HEK293 (cell line): ENCODE measurements at regions not wholly inside any gene's neighbourhood (a gene's known extent, or its start where the extent isn't known, plus 50 kb on each side); places are given as distances from the start of the nearest gene placed in this dataset.

ENCODE experiments used
- CTCF ChIA-PET: fragments of 350-600 bp; formaldehyde crosslinking; extraction: SDS; loops from one replicate; lab custom pipeline; 2021; ENCODE audit warnings: antibody characterized with exemption; lab: Yijun Ruan, JAX
- POLR2A ChIA-PET: fragments of 300-600 bp; formaldehyde crosslinking; extraction: SDS; loops from one replicate; lab custom pipeline; 2020; ENCODE audit warnings: antibody characterized with exemption, inconsistent platforms; lab: Yijun Ruan, JAX
- H3K27ac ChIP-seq: fragments of 200-500 bp; sonication (Bioruptor generic); 2 replicates; pipeline ENCODE4 v1.5.1; 2014; ENCODE audit warnings: low read depth, low read length, control low read depth, inconsistent platforms; ENCODE audit errors: extremely low read depth
- H3K36me3 ChIP-seq, 2 experiments: fragments of 200-500 bp in 1 of 2; sonication (Bioruptor generic) in 1 of 2; 1 replicate in 1 of 2; 2 replicates in 1 of 2; pipeline ENCODE4 v1.5.1; 2014 to 2017; ENCODE audit warnings: inconsistent platforms in 2 of 2, low read length in 2 of 2; ENCODE audit not compliant: control insufficient read depth in 2 of 2, insufficient read depth in 1 of 2
- H3K4me1 ChIP-seq: fragments of 200-500 bp; sonication (Bioruptor generic); 2 replicates; pipeline ENCODE4 v1.5.1; 2014; ENCODE audit warnings: mild to moderate bottlenecking, low read length, inconsistent platforms; ENCODE audit not compliant: control insufficient read depth, insufficient read depth
- H3K4me3 ChIP-seq: 2 replicates; pipeline ENCODE4 v1.5.1; 2011; ENCODE audit warnings: low read depth, mild to moderate bottlenecking, control low read depth, low read length, moderate library complexity
- H3K9me3 ChIP-seq: fragments of 200-500 bp; sonication (Bioruptor generic); 2 replicates; pipeline ENCODE4 v1.5.1; 2014; ENCODE audit warnings: low read depth, low read length, inconsistent platforms; ENCODE audit not compliant: control insufficient read depth, insufficient read depth
- GLIS2 ChIP-seq: fragments of 450-650 bp; formaldehyde crosslinking; IDR thresholded peaks from 2 replicates; pipeline ENCODE4 v1.5.1; 2016; ENCODE audit warnings: missing biosample characterization, missing genetic modification characterization
- MEIS1 ChIP-seq: sonication (generic); formaldehyde crosslinking; IDR thresholded peaks from 2 replicates; pipeline ENCODE4 v1.8.1; 2022; ENCODE audit warnings: missing genetic modification reagents, mild to moderate bottlenecking, borderline replicate concordance
- PRDM1 ChIP-seq: fragments of 450-650 bp; formaldehyde crosslinking; IDR thresholded peaks from 2 replicates; pipeline ENCODE4; 2016; ENCODE audit warnings: missing biosample characterization, missing genetic modification characterization
- RBAK ChIP-seq: fragments of 450-650 bp; formaldehyde crosslinking; IDR thresholded peaks from 2 replicates; pipeline ENCODE4 v1.5.1; 2016; ENCODE audit warnings: missing biosample characterization, missing genetic modification characterization
- SETDB1 ChIP-seq: IDR thresholded peaks from one replicate; pipeline ENCODE4 v1.6.1; 2017; ENCODE audit warnings: mild to moderate bottlenecking, low read length, moderate library complexity, mixed read lengths; ENCODE audit not compliant: insufficient read length
- ZBTB49 ChIP-seq: fragments of 450-650 bp; formaldehyde crosslinking; IDR thresholded peaks from 2 replicates; pipeline ENCODE4 v1.5.1; 2016; ENCODE audit warnings: missing biosample characterization, missing genetic modification characterization, low read depth
- ZEB2 ChIP-seq: fragments of 450-650 bp; formaldehyde crosslinking; IDR thresholded peaks from 2 replicates; pipeline ENCODE4 v1.5.1; 2016; ENCODE audit warnings: missing biosample characterization, missing genetic modification characterization
- ZNF138 ChIP-seq: fragments of 450-650 bp; formaldehyde crosslinking; IDR thresholded peaks from 2 replicates; pipeline ENCODE4 v1.5.1; 2016; ENCODE audit warnings: missing biosample characterization, missing genetic modification characterization, borderline replicate concordance
- ZNF274 ChIP-seq, 2 experiments: fragments of 200-500 bp in 1 of 2; fragments of 450-650 bp in 1 of 2; sonication (Bioruptor generic) in 1 of 2; formaldehyde crosslinking in 1 of 2; IDR thresholded peaks; 2 replicates each; pipeline versions ENCODE4 v1.5.1 to v1.6.1; 2014 to 2016; ENCODE audit warnings: borderline replicate concordance in 1 of 2, inconsistent platforms in 1 of 2, low read length in 1 of 2, missing biosample characterization in 1 of 2, missing genetic modification characterization in 1 of 2
- ZNF292 ChIP-seq: fragments of 450-650 bp; formaldehyde crosslinking; IDR thresholded peaks from 2 replicates; pipeline ENCODE4 v1.5.1; 2016; ENCODE audit warnings: low read depth, missing biosample characterization, missing genetic modification characterization, borderline replicate concordance
- ZNF341 ChIP-seq: fragments of 450-650 bp; formaldehyde crosslinking; IDR thresholded peaks from 2 replicates; pipeline ENCODE4; 2016; ENCODE audit warnings: low read depth, missing biosample characterization, missing genetic modification characterization
- ZNF350 ChIP-seq: fragments of 450-650 bp; formaldehyde crosslinking; IDR thresholded peaks from 2 replicates; pipeline ENCODE4 v1.5.0; 2017; ENCODE audit warnings: missing biosample characterization, mild to moderate bottlenecking, missing genetic modification characterization
- ZNF354C ChIP-seq: fragments of 450-650 bp; formaldehyde crosslinking; IDR thresholded peaks from 2 replicates; pipeline ENCODE4 v1.5.1; 2016; ENCODE audit warnings: missing biosample characterization, missing genetic modification characterization, low read depth, borderline replicate concordance
- ZNF366 ChIP-seq: fragments of 450-650 bp; formaldehyde crosslinking; conservative IDR thresholded peaks from 2 replicates; pipeline ENCODE4 v1.5.1; 2016; ENCODE audit warnings: missing biosample characterization, missing genetic modification characterization
- ZNF501 ChIP-seq: fragments of 450-650 bp; formaldehyde crosslinking; IDR thresholded peaks from 2 replicates; pipeline ENCODE4 v1.5.1; 2016; ENCODE audit warnings: missing biosample characterization, missing genetic modification characterization
- ZNF510 ChIP-seq: fragments of 450-650 bp; formaldehyde crosslinking; IDR thresholded peaks from 2 replicates; pipeline ENCODE4 v1.5.1; 2018; ENCODE audit warnings: mild to moderate bottlenecking, missing genetic modification characterization, missing biosample characterization; ENCODE audit not compliant: insufficient replicate concordance
- ZNF513 ChIP-seq: fragments of 450-650 bp; IDR thresholded peaks from 2 replicates; pipeline ENCODE4 v1.5.1; 2018; ENCODE audit warnings: missing biosample characterization, missing genetic modification characterization
- ZNF544 ChIP-seq: fragments of 450-650 bp; formaldehyde crosslinking; IDR thresholded peaks from 2 replicates; pipeline ENCODE4 v1.5.0; 2017; ENCODE audit warnings: missing biosample characterization, missing genetic modification characterization
- ZNF585B ChIP-seq: fragments of 450-650 bp; formaldehyde crosslinking; IDR thresholded peaks from 2 replicates; pipeline ENCODE4 v1.5.1; 2016; ENCODE audit warnings: missing biosample characterization, missing genetic modification characterization
- ZNF596 ChIP-seq: fragments of 450-650 bp; IDR thresholded peaks from 2 replicates; pipeline ENCODE4 v1.5.0; 2018; ENCODE audit warnings: missing biosample characterization, mild to moderate bottlenecking, missing genetic modification characterization, moderate library complexity
- ZNF610 ChIP-seq: fragments of 450-650 bp; formaldehyde crosslinking; IDR thresholded peaks from 2 replicates; pipeline ENCODE4 v1.5.1; 2016; ENCODE audit warnings: missing biosample characterization, missing genetic modification characterization, borderline replicate concordance
- ZNF621 ChIP-seq: fragments of 450-650 bp; formaldehyde crosslinking; IDR thresholded peaks from 2 replicates; pipeline ENCODE4 v1.5.1; 2017; ENCODE audit warnings: missing biosample characterization, missing genetic modification characterization
- ZNF629 ChIP-seq: fragments of 450-650 bp; formaldehyde crosslinking; IDR thresholded peaks from 2 replicates; pipeline ENCODE4 v1.5.1; 2017; ENCODE audit warnings: missing biosample characterization, missing genetic modification characterization
- ZNF639 ChIP-seq: fragments of 450-650 bp; formaldehyde crosslinking; IDR thresholded peaks from 2 replicates; pipeline ENCODE4 v1.5.1; 2016; ENCODE audit warnings: missing biosample characterization, missing genetic modification characterization
- ZNF670 ChIP-seq: fragments of 450-650 bp; formaldehyde crosslinking; IDR thresholded peaks from 2 replicates; pipeline ENCODE4 v1.5.1; 2016; ENCODE audit warnings: missing biosample characterization, missing genetic modification characterization, low read depth
- ZSCAN4 ChIP-seq: fragments of 450-650 bp; formaldehyde crosslinking; IDR thresholded peaks from 2 replicates; pipeline ENCODE4 v1.5.1; 2017; ENCODE audit warnings: missing biosample characterization, missing genetic modification characterization

GRCh38 chr3:144242747-144243146 is 271.1 kb downstream of the DIPK2A start:
- H3K4me1 ChIP-seq = no peaks in the 10 kb centered on the region
- no peak overlapping the region for H3K27ac ChIP-seq
- ChIA-PET POLR2A (no interaction called here), CTCF (no interaction called here)
- H3K36me3 ChIP-seq = no peaks in the 10 kb centered on the region
- no peaks in the 10 kb centered on the region for H3K9me3 ChIP-seq
- no peak overlapping the region for H3K4me3 ChIP-seq
- TF ChIP-seq ZNF585B (no peak), ZNF639 (tag by site-specific recombination) (no peak), ZNF274 (IDR thresholded peaks at IDR 0.05; ENCODE audit: low read length) (no peak), ZNF274 (tag by site-specific recombination; IDR thresholded peaks at IDR 0.05; ENCODE audit: borderline replicate concordance) (no peak), ZNF510 (tag by site-specific recombination) (no peak), ZNF629 (tag by site-specific recombination) (no peak), ZNF138 (no peak), ZNF596 (no peak), ZNF670 (no peak), ZNF350 (tag by site-specific recombination) (no peak), ZNF621 (tag by site-specific recombination) (no peak), GLIS2 (tag by site-specific recombination) (no peak), MEIS1 (CRISPR knock-in tag) (no peak), RBAK (tag by site-specific recombination) (no peak), ZBTB49 (tag by site-specific recombination) (no peak), ZNF354C (no peak), ZNF341 (no peak), ZNF366 (tag by site-specific recombination) (no peak), ZNF292 (no peak), ZNF513 (tag by site-specific recombination) (no peak), ZEB2 (no peak)

GRCh38 chr3:144244662-144245061 is 273.0 kb downstream of the DIPK2A start:
- no peak for TF ChIP-seq PRDM1 (tag by site-specific recombination)
- no peak for TF ChIP-seq ZNF610 (tag by site-specific recombination)
- no peak for TF ChIP-seq ZEB2
- no peak for TF ChIP-seq ZNF501 (tag by site-specific recombination)
- TF ChIP-seq ZNF350 (tag by site-specific recombination) = no peak
- TF ChIP-seq ZNF544 (tag by site-specific recombination) = no peak
- no peak for TF ChIP-seq ZSCAN4 (tag by site-specific recombination)
- TF ChIP-seq SETDB1 = no peak
- TF ChIP-seq MEIS1 (CRISPR knock-in tag) = no peak
- ChIA-PET POLR2A (no interaction called here), CTCF (no interaction called here)

More at GRCh38 chr3:144244662-144245061, 273.0 kb downstream of the DIPK2A start:
- no peak overlapping the region for H3K27ac ChIP-seq
- no peaks in the 10 kb centered on the region for H3K9me3 ChIP-seq
- H3K4me3 ChIP-seq = no peak overlapping the region
- H3K4me1 ChIP-seq = no peaks in the 10 kb centered on the region
- no peaks in the 10 kb centered on the region for H3K36me3 ChIP-seq
